DMS53 treated with DMSO at 0.1 percent for 48 hours (cell line): ENCODE measurements at regions not wholly inside any gene's neighbourhood (a gene's known extent, or its start where the extent isn't known, plus 50 kb on each side); places are given as distances from the start of the nearest gene placed in this dataset.

Experiments
- DNase-seq: peaks from one replicate; lab custom pipeline; 2025; ENCODE audit not compliant: unreplicated experiment; lab: John Stamatoyannopoulos, UW

DNA sequence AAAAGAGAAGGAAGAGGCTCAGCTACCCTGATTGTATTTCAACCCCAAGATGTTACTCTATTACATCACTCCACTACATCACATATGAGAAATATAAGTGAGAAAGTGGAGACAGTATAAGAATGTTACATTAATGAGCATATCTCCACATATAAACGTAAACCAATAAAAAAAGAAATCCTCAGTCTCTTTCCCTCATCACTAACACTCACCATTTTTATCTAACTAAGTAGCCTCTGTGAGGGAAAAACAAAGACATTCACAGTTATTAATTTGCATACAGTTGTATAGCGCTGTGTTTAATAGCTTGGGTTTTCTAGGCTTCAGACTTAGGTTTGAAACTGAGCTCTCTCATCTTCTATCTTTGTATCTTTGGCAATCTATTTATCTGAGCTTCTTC lies 489.1 kb upstream of the LRRTM4 start:
- no peak for DNase-seq

DNA sequence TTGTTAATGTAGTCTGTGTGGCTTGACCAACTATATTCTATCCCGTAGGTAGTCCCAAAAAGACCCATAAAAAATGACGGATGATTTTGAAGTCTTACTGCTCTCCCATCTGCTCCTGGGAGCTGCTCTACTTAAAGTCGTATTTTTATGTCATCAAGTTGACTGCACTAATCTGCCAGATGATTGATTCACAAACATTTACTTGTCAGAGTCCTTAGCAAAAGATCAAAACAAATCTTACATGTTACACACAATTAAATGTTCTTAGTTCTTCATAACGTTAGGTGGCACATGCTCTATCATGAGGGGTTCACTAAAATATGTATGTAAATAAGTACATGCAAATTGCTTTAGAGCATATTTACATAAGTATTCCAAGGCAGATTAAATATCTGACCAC lies 498.3 kb upstream of the LRRTM4 start:
- no peak for DNase-seq

DNA sequence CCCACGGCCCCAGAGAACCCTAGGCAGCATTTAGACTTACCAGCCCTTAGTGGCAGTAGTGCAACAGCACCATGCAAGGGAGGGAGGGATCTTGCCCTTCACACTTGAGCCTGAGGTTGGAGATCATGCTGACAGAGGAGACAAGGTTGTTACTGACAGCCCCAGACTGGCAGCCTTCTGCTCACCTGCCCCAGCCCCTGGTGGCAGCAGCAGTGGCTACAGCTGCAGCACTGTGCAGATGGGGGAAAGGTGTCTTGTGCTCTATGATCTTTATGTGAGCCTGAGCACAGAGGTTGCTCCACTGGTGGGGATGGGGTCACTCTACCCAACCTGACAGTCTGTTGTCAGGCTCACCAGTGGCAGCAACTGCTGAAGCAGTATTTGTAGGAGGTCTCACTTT lies 501.2 kb upstream of the LRRTM4 start:
- DNase-seq = no peak

DNA sequence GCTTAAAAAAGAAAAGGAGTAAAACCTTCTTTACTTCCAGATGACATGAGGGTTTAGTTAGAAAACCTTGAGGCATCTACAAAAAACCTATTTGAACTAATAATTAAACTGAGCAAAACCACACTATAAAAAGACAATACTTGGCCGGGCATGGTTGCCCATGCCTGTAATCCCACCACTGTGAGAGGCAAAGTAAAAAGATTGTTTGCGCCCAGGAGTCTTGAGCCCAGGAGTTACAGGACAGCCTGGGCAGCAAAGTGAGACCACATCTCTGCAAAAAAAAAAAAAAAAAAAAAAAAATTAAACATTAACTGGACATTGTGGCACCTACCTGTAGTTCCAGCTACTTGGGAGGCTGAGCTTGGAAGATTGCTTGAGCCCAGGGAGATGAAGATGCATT lies 502.8 kb upstream of the LRRTM4 start:
- DNase-seq = no peak

DNA sequence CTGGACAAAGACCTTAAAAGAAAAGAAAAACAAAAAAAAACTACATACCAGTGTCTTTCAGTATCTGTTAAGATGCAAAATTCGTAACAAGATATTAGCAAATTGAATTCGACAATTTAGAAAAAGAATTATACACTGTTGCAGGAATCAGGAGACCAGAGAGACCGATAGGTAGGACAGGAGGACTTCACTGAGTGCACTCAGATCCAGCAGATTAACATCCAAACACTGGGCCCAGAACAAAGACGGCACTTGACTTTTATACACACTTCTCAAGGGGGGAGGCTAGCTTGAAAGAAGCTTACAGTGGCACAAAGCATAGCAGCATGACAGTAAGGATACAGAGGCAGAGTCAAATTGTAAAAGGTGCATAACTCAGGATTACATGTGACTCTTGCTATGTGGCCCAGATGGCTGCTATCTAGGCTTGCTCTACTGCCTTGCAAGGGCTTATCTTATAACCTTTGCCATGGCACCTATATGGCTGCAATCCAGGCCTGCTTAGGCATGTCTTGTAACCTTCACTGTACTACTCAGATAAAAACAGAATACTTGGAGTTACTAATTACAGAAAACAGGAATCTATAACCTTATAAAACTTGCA lies 507.3 kb upstream of the LRRTM4 start:
- DNase-seq = no peak

DNA sequence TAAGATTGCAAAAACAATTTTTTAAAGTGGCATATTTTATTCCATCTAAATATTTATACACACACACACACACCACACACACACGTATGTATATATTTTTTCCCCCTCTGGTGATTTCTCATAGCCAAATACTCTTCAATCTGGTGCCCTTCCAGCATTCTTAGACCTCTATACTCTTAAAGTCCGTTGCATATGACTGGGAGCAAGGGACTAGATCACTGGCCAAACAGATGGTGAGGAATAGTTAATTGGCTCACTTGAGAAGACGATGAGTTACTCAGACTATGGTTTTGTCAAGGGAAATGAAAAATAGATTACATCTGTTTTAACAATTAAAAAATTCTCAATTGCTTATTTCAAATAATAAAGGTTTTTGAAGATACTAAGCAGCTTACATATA lies 512.5 kb upstream of the LRRTM4 start:
- DNase-seq = no peak

DNA sequence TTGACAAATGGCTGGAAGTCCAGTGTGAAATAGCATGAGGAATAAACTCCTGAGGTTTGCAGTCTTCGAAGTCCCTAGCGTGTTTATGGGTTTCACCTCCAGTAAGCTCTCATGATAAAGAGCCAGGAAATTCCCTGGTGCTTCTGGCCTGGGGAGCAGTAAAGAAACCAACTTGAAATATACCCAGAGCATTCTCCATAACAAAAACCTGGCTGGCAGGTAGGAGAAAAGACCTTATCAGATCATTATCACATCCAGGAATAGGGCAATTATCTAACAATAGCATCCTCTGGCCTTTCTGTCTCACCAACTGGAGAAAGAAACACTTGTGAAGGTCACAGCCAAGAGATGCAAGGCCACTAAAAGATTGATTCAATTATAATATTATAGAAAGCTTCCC lies 513.6 kb upstream of the LRRTM4 start:
- no peak for DNase-seq

DNA sequence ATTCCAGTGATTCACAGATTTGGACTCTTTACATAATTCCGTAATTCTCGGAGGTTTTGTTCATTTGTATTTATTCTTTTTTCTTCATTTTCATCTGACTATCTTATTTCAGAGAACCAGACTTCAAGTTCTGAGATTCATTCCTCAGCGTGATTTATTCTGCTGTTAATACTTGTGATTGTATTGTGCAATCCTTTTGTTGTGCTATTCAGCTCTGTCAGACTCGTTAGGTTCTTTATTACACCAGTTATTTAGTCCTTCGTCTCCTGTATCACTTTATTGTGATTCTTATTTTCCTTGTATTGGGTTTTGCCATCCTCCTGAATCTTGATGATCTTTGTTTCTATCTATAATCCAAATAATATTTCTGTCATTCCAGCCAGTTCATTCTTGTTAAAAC lies 529.3 kb upstream of the LRRTM4 start:
- DNase-seq = no peak

DNA sequence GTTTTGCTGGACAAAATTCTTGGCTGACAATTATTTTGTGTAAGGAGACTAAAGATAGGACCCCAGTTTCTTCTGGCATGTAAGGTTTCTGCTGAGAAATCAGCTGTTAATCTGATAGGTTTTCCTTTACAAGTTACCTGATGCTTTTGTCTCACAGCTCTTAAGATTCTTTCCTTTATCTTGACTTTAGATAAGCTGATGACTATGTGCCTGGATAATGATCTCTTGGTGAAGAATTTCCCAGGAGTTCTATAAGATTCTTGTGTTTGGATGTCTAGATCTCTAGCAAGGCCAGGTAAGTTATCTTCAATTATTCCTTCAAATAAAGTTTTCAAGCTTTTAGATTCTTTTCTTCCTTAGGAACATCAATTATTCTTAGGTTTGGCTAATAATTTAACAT lies 534.8 kb upstream of the LRRTM4 start:
- no peak for DNase-seq

DNA sequence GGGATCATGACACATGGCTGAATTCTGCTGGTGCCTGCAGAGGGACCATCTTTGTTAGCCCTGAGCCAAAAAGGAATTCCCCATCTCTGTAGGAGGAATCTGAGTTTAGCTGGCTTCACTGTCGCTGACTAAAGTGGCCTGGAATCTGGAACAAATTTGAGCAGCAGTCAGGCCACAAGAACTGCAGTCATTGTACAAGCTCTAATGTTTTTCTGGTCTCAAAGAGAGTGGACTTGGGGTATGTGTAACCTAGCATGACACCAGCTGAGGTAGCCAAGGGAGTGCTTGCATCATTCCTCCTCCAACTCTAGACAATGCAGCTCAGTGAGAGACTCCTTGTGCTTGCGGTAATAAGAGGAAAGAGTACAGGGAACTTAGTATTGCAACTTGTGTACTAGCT lies 539.1 kb upstream of the LRRTM4 start:
- no peak for DNase-seq

DNA sequence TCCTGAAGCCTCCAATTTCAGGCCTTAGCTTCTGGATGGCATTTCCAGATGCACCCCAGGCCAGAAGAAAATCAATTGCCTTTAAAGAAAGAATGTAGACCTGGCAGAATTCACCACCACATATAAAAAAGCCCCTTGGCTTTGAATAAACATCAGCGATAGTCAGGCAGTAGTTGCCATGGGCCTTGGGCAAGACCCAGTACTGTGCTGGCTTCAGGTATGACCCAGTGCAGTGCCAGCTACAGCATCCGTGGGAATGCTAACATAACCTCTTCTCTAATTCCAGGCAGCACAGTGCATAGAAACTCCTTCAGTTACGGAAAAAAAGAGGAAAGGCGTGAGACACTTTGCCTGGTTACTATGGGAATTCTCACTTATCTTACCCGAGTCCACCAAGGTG lies 539.6 kb upstream of the LRRTM4 start:
- no peak for DNase-seq

DNA sequence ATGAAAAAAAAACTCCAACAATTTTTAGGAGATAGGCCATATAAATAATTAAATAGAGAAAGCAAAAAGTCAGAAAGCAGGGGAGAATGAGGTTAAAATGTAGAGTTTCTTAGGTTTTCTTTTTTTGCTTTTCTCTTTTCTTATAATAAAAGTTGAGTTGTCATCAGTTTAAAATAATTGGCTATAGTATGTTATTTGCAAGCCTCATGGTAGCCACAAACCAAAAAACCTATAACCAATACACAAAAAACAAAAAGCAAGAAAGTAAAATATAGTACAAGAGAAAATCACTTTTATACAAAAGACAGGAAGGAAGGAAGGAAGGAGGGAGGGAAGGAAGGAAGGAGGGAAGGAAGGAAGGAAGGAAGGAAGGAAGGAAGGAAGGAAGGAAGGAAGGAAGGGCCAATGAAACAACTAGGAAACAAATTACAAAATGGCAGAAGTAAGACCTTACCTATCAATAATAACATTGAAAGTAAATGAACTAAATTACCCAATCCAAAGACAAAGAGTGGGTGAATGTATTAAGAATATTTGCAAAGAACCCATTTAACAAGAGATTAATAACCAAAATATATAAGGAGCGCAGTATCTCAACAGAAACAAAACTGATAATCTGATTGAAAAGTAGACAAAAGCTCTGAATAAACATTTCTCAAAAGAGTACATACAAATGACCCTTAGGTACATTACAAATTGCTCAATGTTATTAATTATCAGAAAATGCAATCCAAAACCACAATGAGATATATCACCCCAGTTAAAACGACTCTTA lies 541.3 kb upstream of the LRRTM4 start:
- no peak for DNase-seq

DNA sequence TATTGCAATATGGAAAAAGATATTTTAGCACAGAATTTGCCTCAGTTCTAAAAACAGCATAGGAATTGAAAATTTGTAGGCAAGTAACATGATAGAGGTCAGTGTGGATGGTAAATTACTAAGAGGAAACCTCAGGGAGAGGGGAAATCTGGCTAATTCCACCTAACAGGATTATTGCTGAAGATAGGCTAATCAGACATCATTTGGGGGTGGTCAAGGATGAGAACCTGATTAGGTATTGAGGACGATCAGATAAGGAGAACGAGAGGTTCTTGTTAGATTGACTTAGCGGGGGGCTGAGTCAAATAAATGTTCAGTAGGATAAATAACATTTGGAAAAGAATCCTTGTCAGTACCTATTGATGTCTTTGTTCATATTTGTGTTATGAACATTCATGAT lies 543.2 kb upstream of the LRRTM4 start:
- DNase-seq = no peak

DNA sequence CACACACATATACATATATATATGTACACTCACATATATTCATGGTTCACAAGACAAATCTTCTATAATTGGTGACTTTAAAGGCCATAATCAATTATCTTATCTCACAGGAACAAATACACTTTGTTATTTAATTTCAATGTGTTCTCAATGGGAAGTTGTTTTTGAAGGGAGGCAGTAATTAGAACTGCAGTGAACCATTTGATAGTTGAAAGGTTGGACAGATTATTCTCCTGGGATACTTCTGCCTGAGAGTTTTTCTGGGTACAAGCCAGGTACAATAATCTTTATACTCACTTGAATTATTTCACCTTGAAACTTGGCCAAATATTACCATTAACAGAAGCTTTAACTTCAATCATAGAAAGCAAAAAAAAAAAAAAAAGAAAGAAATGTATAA lies 546.6 kb upstream of the LRRTM4 start:
- no peak for DNase-seq

DNA sequence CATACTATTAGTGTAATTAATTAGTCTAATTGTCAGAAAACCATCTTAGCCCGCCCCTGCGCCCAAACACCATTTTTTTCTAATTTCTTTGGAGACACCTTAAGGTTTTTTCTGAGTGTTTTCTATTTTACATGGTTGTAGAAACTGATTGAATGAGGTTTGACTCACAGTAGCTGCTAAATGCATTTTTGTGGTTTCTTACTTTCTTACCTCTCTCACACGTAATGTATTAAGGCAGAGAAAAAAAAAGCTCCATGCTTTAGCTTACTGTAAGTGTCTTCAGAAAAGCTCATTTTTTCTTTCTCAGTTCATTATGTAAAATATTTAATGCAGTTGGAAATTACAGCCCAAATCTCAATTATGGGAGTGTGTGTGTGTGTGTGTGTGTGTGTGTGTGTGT lies 548.5 kb upstream of the LRRTM4 start:
- no peak for DNase-seq

DNA sequence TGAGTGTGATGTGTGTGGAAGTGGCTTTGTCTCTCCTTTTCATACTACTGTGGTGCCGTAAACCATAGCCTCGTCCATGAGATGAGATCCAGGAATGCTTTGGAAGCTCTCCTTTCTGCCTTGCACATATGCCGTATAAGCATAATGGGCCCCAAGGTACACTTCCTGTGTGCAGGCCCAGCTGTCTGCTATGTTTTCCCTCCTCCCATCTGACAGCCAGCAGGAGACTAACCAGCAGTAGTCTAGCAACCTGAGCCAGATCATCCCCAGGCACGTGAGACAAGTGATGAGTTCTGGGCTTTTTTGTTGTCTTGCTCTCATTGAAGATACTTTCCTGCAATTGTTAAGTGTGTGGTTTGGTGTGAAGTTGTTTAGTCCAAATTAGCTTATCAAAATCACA lies 555.5 kb upstream of the LRRTM4 start:
- DNase-seq = peak; percentile 38

DNA sequence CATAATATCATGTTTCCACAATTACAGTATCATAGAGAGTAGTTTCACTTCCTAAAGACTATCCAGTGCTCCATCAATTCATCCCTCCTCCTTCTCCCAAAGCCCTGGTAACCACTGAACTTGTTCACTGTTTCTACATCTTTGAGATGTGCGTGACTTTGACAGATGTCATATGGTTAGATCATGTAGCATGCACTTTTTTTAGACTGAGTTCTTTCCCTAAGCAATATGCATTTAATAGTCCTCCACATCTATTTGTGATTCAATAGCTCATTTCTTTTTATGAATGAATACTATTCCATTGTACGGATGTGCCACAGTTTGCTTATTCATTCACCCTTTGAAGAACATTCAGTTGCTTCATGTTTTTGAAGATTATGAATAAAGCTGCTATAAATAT lies 560.4 kb upstream of the LRRTM4 start:
- no peak for DNase-seq

DNA sequence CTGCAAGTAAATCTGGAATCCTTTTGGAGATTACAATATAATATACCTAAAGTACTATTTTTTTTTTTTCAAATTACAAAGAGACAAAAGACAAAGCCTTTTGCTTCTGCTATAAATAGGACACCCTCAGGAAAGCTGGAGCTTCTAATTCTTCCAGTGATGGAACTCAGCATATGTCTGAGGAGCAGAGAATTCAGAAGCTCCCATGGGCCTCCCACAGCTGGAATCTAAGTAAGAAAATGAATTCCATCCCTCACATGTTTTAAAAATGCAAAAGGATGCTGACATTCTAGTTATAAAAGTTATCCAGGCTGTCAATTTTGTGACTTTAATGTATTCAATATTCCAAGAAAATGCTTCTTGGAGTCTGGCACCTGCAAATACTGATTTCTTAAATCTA lies 571.3 kb upstream of the LRRTM4 start:
- DNase-seq = no peak

DNA sequence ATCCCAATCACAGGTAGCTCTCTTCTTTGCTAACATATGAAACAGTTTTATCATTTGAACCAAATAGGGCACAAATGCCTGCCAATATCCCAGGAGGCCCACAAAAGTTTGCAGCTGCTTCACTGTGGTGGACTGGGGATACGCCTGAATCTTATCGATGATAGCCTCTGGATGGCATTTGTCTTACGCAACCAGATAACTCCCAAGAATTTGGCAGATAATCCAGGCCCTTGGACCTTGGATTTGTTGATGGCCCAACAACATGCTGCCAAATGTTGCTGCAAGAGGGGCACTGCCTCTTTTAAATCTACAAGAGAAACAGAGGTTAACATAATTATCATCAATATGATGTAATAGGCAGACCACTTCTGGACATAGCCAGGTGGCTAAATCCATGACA lies 587.1 kb upstream of the LRRTM4 start:
- DNase-seq = no peak

DNA sequence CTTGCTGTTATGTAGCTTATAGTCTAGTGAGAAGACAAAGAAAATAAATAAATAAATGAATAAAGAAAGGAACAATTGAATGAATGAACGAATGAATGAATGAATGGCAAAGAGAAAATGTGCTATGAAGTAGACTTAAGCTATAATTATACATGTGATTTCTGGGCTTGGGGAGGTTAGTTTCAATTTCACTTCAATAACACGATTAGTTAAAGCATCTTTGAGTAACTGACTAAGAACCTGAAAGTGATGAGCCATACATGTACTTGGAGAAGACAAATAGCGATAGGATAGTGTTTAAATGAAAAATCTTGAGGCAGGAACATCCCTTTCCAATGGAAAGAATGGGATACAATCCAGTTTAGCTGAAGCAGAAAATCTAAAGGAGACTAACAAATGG lies 593.1 kb upstream of the LRRTM4 start:
- no peak for DNase-seq

DNA sequence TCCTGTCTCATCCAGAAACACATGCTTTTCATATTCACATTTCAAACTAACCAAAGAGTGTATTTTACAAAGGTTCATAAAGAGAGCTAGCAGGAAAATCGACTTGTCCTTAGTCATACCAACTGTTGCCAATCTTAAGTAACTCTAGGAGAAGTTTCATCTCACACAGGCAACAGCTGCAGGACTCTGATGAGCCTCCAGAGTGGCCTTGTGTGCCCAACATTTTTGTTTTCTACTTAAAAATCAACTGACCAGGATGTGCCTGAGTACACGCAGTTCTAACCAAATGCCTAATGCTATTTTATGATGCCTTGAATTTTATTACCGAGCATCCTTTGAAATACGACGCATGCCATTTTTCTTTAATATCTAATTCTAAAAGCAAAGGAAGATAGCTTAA lies 595.9 kb upstream of the LRRTM4 start:
- DNase-seq = no peak

DNA sequence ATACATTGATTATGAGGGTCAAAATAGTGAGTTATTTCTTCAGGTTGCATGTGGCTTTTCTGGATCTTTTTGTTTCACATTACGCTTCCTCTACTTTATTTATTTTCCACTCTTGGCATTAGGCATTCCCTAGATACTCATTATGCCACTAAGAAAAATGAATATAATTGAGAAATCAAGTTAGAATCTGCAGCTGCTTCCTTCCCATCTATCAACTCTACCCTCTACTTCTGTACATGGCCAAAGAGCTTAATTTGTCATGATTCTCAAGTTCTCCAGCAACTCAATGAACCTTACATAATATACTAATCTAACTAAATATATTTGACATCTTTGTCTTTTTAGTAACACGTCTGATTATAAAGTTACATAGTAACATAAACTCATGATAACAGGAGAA lies 598.1 kb upstream of the LRRTM4 start:
- DNase-seq = no peak

DNA sequence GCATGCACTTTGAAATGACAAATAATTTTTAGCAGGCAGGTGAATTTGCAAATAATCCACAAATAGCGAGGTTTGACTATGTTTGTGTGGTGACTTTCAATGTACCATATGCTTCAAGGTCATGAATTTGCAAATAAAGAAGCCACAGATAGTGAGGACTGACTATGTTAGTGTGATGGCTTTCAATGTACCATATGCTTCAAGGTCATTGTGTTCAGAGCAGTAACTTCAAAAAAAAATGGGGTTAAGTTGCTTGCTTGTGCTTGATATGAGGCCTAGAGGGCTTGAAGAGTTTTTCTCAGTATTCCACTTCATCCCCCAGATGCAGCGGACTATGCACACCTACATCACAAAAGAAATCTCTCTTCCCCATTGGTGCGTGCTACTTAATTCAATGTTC lies 602.9 kb upstream of the LRRTM4 start:
- DNase-seq = no peak
